Glomerular endothelial cell (primary cell): ENCODE measurements at regions not wholly inside any gene's neighbourhood (a gene's known extent, or its start where the extent isn't known, plus 50 kb on each side); places are given as distances from the start of the nearest gene placed in this dataset.
"Not testable (repeated sequence)": the region's sequence is repeated elsewhere in the genome, so short reads cannot be mapped to it uniquely, and the experiment has no call there.

ENCODE experiments used
- DNase-seq: peaks from one replicate; pipeline ENCODE4 v3.0.0-alpha.2; 2011; ENCODE audit warnings: low read depth, low spot score; ENCODE audit errors: extremely low read depth

GRCh38 chr7:81839708-81840369 is 70.0 kb upstream of the HGF start:
- no peak for DNase-seq

- DNase-seq, result no peak
Observed at GRCh38 chr7:81833401-81833800, 63.6 kb upstream of the HGF start.

- no peak for DNase-seq
Observed at GRCh38 chr7:81831883-81832282, 62.0 kb upstream of the HGF start.

GRCh38 chr7:81829511-81829910 is 59.7 kb upstream of the HGF start:
- DNase-seq, result not testable (repeated sequence)

GRCh38 chr7:81822811-81823210 is 53.0 kb upstream of the HGF start:
- DNase-seq, result no peak

GRCh38 chr7:81819861-81820260 is 50.0 kb upstream of the HGF start:
- no peak for DNase-seq
